ENCODE measurements at regions not wholly inside any gene's neighbourhood (a gene's known extent, or its start where the extent isn't known, plus 50 kb on each side); places are given as distances from the start of the nearest gene placed in this dataset.

GRCh38 chr5:141800617-141801016 lies 77.6 kb downstream of the PCDH1 start:
- no peak for TF ChIP-seq CTCF (IDR thresholded peaks at IDR 0.05; ENCODE audit: insufficient read depth, low read length, poor library complexity, severe bottlenecking)
- H3K4me3 ChIP-seq (replicated peaks; ENCODE audit: low read depth, low read length) = no peak overlapping the region
- no peak for DNase-seq (ENCODE audit: extremely low read depth, insufficient read length)
- peaks cover 1% of the 10 kb centered on the region; the same call in 1 of the 2 replicates for H3K27me3 ChIP-seq (replicated peaks; ENCODE audit: control insufficient read depth, insufficient read depth, low read length)
- H3K36me3 ChIP-seq (ENCODE audit: control insufficient read depth, insufficient read depth, low read length) = no peaks in the 10 kb centered on the region

- DNase-seq (ENCODE audit: extremely low read depth, insufficient read length) = no peak
- Histone ChIP-seq H3K36me3 (ENCODE audit: control insufficient read depth, insufficient read depth, low read length) (no peaks in the 10 kb centered on the region), H3K27me3 (replicated peaks; ENCODE audit: control insufficient read depth, insufficient read depth, low read length) (no peaks in the 10 kb centered on the region; the same call in 1 of the 2 replicates), H3K4me3 (replicated peaks; ENCODE audit: low read depth, low read length) (no peak overlapping the region)
- TF ChIP-seq CTCF (IDR thresholded peaks at IDR 0.05; ENCODE audit: insufficient read depth, low read length, poor library complexity, severe bottlenecking) = no peak
Observed at GRCh38 chr5:141799507-141800167, 78.6 kb downstream of the PCDH1 start.

- Histone ChIP-seq H3K4me3 (replicated peaks; ENCODE audit: low read depth, low read length) (no peak overlapping the region), H3K27me3 (replicated peaks; ENCODE audit: control insufficient read depth, insufficient read depth, low read length) (no peaks in the 10 kb centered on the region), H3K36me3 (ENCODE audit: control insufficient read depth, insufficient read depth, low read length) (no peaks in the 10 kb centered on the region)
- DNase-seq (ENCODE audit: extremely low read depth, insufficient read length) = no peak
- TF ChIP-seq CTCF (IDR thresholded peaks at IDR 0.05; ENCODE audit: insufficient read depth, low read length, poor library complexity, severe bottlenecking) = no peak
Observed at GRCh38 chr5:141797425-141797824, 80.8 kb downstream of the PCDH1 start.

GRCh38 chr5:141795421-141795820 lies 82.8 kb downstream of the PCDH1 start:
- no peaks in the 10 kb centered on the region for H3K27me3 ChIP-seq (replicated peaks; ENCODE audit: control insufficient read depth, insufficient read depth, low read length)
- no peak overlapping the region for H3K4me3 ChIP-seq (replicated peaks; ENCODE audit: low read depth, low read length)
- no peak for DNase-seq (ENCODE audit: extremely low read depth, insufficient read length)
- no peak for TF ChIP-seq CTCF (IDR thresholded peaks at IDR 0.05; ENCODE audit: insufficient read depth, low read length, poor library complexity, severe bottlenecking)
- no peaks in the 10 kb centered on the region for H3K36me3 ChIP-seq (ENCODE audit: control insufficient read depth, insufficient read depth, low read length)

GRCh38 chr5:141793881-141794280 lies 84.3 kb downstream of the PCDH1 start:
- Histone ChIP-seq H3K4me3 (replicated peaks; ENCODE audit: low read depth, low read length) (no peak overlapping the region), H3K27me3 (replicated peaks; ENCODE audit: control insufficient read depth, insufficient read depth, low read length) (no peaks in the 10 kb centered on the region; the same call in 1 of the 2 replicates), H3K36me3 (ENCODE audit: control insufficient read depth, insufficient read depth, low read length) (no peaks in the 10 kb centered on the region)
- DNase-seq (ENCODE audit: extremely low read depth, insufficient read length) = no peak
- TF ChIP-seq CTCF (IDR thresholded peaks at IDR 0.05; ENCODE audit: insufficient read depth, low read length, poor library complexity, severe bottlenecking) = no peak

- no peak for DNase-seq (ENCODE audit: extremely low read depth, insufficient read length)
Observed at GRCh38 chr5:141793403-141793802, 84.8 kb downstream of the PCDH1 start.

More at GRCh38 chr5:141793403-141793802, 84.8 kb downstream of the PCDH1 start:
- H3K27me3 ChIP-seq (replicated peaks; ENCODE audit: control insufficient read depth, insufficient read depth, low read length) = no peaks in the 10 kb centered on the region; the same call in 1 of the 2 replicates
- H3K4me3 ChIP-seq (replicated peaks; ENCODE audit: low read depth, low read length) = no peak overlapping the region
- H3K36me3 ChIP-seq (ENCODE audit: control insufficient read depth, insufficient read depth, low read length) = no peaks in the 10 kb centered on the region
- no peak for TF ChIP-seq CTCF (IDR thresholded peaks at IDR 0.05; ENCODE audit: insufficient read depth, low read length, poor library complexity, severe bottlenecking)

Data from GM06990 (cell line).